ENCODE measurements at regions not wholly inside any gene's neighbourhood (a gene's known extent, or its start where the extent isn't known, plus 50 kb on each side); places are given as distances from the start of the nearest gene placed in this dataset.

GRCh38 chr6:44011350-44011920 lies 115.8 kb downstream of the MRPL14 start:
- TF ChIP-seq POLR2AphosphoS5 (IDR thresholded peaks at IDR 0.05; ENCODE audit: insufficient read depth, low read depth, low read length): no peak
- no peak for TF ChIP-seq POLR2A (IDR thresholded peaks at IDR 0.05; ENCODE audit: low read depth, low read length)
- no peak for TF ChIP-seq CTCF (IDR thresholded peaks at IDR 0.05; ENCODE audit: extremely low read depth in 1 of 2, insufficient read depth in 1 of 2, low read depth in 1 of 2, low read length in 2 of 2)

All from endothelial cell of umbilical vein (primary cell).